Medulla oblongata (tissue), 1 donor: ENCODE measurements at regions not wholly inside any gene's neighbourhood (a gene's known extent, or its start where the extent isn't known, plus 50 kb on each side); places are given as distances from the start of the nearest gene placed in this dataset.
"Not testable (repeated sequence)": the region's sequence is repeated elsewhere in the genome, so short reads cannot be mapped to it uniquely, and the experiment has no call there.

ENCODE experiments used
- DNase-seq: peaks from one replicate; pipeline ENCODE4 v3.0.0-alpha.2; 2015; ENCODE audit errors: extremely low spot score

GRCh38 chr17:34076743-34077631, 178.1 kb upstream of the CCL2 start:
- no peak for DNase-seq

DNA sequence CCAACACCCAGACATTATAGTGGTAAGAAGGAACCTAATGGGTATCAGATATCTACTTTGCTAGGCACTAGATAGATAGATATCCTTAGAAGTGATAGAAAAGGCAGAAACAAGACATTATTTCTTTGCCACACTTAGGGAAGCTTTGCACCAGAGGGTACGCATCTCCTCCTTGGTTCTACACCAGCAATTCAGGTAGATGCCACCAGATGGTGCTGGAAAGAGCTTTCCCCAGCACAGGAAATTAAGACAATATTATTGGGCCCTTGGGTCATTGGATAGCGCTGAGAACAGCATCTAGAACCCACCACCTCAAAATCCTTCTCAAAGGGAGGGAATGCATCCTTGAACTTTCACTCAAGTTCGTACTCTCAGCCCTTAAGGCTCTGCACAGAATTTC, 173.8 kb upstream of the CCL2 start:
- no peak for DNase-seq

- DNase-seq, result no peak
These were observed 172.7 kb upstream of the CCL2 start for GRCh38 chr17:34082404-34082803.

DNA sequence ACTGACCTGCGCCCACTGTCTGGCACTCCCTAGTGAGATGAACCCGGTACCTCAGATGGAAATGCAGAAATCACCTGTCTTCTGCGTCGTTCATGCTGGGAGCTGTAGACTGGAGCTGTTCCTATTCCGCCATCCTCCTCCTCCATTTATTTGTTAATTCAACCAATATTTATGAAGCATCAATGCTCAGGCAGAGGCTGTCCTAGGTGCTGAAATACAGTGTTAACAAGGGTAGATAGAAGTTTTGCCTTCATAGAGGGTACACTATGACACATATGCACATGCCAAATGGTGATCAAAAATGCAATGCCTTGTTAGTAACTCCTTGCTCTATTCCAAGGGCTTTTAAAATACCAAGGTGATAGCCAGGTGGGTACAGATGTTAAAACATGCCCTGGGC, 166.0 kb upstream of the CCL2 start:
- DNase-seq, result not testable (repeated sequence)

GRCh38 chr17:34090593-34090992, 164.5 kb upstream of the CCL2 start:
- no peak for DNase-seq

DNA sequence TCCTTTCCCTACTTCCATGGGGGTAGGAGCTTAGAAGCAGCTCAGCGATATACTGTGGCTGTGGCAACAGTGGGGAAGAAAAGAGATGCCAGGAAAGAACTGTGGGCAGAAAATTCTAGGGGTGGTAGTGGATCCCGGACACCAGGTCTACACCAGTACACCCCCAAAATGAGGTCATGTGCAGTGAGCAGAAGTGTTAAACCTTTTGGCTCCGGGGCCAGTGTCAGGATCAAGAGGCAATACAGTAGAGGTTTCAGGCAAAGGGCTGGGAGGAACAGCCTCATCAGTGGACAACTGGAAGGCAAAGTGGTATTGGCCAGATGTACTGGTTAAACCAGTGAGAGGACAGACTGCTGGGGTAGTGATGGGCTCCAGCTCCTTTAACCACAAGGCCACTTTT, 163.1 kb upstream of the CCL2 start:
- DNase-seq, result no peak

DNA sequence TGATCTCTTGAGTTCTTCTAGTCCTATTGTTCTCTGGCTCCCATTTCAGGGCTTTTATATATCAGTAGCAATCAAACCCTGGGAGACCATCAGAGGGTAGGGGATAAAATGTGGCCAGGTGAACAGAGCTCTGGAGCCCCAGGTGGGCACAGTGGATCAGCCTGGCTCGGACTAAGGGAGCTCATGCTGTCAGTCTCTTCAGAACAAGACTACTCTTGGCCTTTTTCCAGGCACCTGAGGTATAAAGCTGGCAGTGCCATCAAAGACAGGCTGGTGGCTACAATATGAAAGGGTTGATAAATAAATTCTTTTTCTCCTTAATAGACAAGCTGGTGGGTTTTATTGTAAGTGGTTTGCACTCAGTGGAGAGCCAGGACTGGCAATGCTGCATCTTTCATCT, 160.0 kb upstream of the CCL2 start:
- DNase-seq, result no peak

DNA sequence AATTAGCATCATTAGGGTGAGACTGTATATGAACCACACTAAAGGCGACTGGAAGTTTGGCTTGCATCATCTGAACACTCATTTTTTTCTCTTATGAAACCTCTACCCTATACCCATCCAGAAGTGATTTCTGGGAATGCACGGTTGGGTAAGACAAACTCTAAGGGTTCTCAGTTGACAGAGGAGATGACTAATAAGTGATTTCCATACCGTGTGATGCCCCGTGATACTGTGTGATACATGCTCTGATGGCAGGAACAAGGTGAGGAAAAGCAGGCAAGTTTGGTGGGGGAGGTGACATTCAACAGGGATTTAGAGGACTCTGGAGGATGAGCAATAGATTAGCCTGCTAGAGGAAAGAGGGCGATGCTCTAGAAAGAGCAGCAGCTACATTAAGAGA, 156.4 kb upstream of the CCL2 start:
- no peak for DNase-seq

DNA sequence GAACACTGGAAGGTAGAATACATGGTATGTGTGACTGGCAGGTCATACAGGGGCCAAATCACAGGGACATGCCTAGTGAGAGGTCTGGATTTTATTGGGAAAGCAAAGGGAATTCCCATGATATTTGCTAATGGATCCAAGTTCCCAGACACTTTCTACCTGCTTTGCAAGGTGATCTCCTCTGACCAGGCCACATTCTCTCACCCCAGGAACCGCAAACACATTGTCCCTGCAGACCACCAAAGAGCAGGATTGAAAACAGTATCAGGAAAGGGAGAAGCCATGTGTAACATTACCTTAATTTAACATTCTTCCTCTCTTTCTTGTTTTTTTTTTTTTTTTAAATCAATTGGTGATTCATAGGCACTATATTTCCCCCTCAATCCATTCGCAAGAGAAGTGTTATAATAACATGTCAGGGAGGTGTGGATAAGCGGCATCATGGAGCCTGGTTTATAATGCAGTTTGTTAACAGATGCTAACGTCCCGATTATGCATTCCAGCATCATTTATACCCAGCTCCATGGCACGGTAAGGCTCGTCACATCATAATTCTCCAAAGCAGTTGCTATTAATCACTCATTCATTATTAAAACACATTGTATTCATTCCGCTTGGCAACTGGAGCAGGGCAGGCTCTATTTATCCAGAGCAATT, 155.1 kb upstream of the CCL2 start:
- no peak for DNase-seq

DNA sequence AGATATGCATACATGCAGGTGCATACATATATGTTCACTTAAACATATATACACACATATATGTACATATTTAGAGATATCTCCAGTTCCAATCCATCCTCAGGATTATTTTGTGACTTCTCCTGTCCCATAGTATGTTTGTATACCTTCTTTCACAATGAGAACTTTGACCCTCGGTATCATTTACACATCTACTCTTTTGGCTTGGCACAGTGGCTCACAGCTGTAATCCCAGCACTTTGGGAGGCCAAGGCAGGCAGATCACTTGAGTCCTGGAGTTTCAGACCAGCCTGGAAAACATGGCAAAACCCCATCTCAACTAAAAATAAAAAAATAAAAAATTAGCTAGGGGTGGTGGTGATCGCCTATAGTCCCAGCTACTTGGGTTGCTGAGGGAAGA, 148.1 kb upstream of the CCL2 start:
- DNase-seq, result no peak

- peak; percentile 5 for DNase-seq
These were observed 144.8 kb upstream of the CCL2 start for GRCh38 chr17:34110315-34110714.

- no peak for DNase-seq
These were observed 142.0 kb upstream of the CCL2 start for GRCh38 chr17:34113089-34113488.

DNA sequence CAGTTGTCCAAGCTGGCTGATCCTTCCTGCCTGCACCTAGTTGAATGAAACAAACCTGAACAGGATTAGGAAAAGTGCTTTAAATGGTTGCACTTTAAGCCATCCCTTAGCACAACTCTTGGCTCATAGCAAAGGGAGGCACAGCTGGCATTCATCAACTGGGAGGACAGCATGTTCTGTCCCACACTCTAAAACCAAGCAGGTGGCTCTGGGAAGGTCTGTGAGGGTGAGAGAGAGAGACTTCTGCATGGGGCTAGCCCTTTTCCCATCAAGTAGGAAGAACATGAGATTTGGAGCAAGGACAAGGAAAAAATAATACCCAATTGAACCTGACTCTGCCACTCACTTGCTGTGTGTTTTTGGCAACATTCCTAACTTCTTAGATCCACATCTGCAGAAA, 140.9 kb upstream of the CCL2 start:
- DNase-seq, result no peak

GRCh38 chr17:34116306-34116705, 138.8 kb upstream of the CCL2 start:
- DNase-seq, result no peak

- no peak for DNase-seq
These were observed 137.8 kb upstream of the CCL2 start for GRCh38 chr17:34117332-34117731.

GRCh38 chr17:34117811-34118210, 137.3 kb upstream of the CCL2 start:
- no peak for DNase-seq

- no peak for DNase-seq
These were observed 136.5 kb upstream of the CCL2 start for GRCh38 chr17:34118564-34118963.

DNA sequence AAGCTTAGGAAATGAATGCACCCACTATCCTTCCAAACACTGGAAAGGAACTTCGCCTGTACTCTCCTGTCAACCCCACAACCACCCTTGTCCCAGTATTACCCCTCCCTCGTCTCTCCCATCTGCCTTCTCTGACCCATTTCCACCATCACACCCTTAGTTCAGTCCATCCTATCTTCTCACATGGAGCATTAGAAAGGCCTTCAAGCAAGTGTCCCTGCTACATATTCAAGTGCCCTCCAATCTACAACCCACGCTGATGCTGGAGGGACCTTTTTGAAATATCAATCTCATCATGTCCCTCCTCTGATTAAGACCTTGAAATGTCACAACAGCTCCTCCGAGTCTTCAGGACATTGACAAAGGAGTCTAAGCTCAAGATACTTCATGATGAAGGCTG, 133.8 kb upstream of the CCL2 start:
- no peak for DNase-seq

GRCh38 chr17:34122515-34122914, 132.6 kb upstream of the CCL2 start:
- DNase-seq, result no peak

DNA sequence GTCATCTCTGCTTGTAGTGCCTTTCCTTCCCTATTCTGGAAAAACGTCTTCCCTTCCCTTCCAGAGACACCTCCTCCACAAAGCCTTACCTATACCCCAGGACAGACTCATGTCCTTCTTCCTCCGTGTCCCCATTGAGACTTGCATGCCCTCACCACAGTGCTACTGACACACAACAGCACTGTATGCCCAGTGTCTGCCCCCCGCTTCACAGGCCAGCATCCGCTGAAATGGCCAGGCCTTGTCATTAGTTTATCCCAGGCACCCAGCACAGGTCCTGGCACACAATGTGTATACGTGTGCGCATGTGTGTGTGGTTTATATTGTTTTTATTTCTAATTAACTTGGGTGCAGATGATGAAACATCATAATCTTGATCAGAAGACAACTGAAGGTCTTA, 130.1 kb upstream of the CCL2 start:
- DNase-seq, result no peak

DNA sequence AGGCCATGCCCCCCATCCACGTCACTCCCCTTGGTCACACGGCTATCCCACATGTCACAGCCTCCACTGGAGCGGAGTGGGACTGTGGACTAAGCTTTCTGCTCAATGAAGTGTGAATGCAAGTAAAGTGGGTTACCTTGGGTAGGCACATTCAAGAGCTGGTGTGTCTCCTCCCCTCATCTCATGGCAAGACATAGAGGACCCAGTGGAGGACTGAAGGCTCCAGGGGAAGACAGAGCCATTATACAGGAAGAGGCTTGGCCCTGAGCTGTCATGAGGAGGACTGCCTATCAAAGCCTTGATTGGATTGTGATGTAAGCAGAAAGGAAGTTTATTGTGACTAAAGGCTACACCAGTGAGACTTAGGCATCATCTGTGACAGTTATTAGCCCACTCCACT, 129.2 kb upstream of the CCL2 start:
- DNase-seq, result no peak

DNA sequence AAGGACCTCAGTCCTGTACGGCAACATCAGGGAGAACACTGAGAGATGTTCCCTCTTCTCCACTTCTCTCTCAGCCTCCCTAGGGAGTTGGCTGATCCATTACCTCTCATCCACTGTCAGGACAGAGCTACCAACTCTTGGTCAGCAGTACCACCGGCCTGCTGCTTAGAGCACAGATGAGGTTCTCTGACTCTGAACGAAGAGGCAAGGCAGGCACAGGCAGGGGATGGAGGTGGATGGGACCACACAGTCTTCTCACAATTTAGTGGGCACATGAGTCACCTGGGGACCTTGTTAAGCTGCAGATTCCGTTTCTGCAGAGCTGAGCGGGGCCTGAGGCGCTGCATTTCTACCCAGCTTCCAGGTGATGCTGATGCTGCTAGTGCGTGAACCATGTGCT, 128.6 kb upstream of the CCL2 start:
- DNase-seq, result no peak

GRCh38 chr17:34126965-34127364, 128.1 kb upstream of the CCL2 start:
- DNase-seq, result no peak
